HepG2 (cell line): ENCODE measurements at regions not wholly inside any gene's neighbourhood (a gene's known extent, or its start where the extent isn't known, plus 50 kb on each side); places are given as distances from the start of the nearest gene placed in this dataset.

Experiments
- ATAC-seq: fragments of 200-7000 bp; cut with Tn5 transposase; 3 replicates; pipeline ENCODE4 v1.9.1; 2020; ENCODE audit warnings: mild to moderate bottlenecking, moderate library complexity
- BruUV-seq: library from RNA; stranded (reverse); fragments of 400-500 nt; replicated peaks from 2 replicates; lab custom pipeline; 2021; lab: Mats Ljungman, UMichigan
- CTCF ChIA-PET: fragments of 300-600 bp; formaldehyde crosslinking; extraction: SDS; loops from one replicate; lab custom pipeline; 2021; ENCODE audit warnings: low total read pairs, inconsistent platforms, low intra/inter-chr PET ratio; lab: Yijun Ruan, JAX
- POLR2A ChIA-PET: fragments of 350-600 bp; sonication (Branson Sonifier 250); formaldehyde crosslinking; loops from one replicate; lab custom pipeline; 2020; ENCODE audit warnings: antibody characterized with exemption, inconsistent platforms; lab: Yijun Ruan, JAX
- DNase-seq: peaks from one replicate; pipeline ENCODE4 v3.0.0-alpha.2; 2015; ENCODE audit warnings: low spot score
- FAIRE-seq: peaks from 3 replicates; lab custom pipeline; 2011; peaks lifted over from hg19 to GRCh38; lab: Jason Lieb, UNC
- H2AFZ ChIP-seq: one replicate; pipeline ENCODE4 v1.6.1; 2011; ENCODE audit warnings: low read length, inconsistent platforms
- H3K27ac ChIP-seq: fragments of 300-600 bp; 3 replicates; pipeline ENCODE4 v1.8.0; 2011; ENCODE audit warnings: mixed run types, mild to moderate bottlenecking, mixed read lengths, low read length, inconsistent platforms; ENCODE audit not compliant: insufficient read depth; ENCODE audit errors: extremely low read length
- H3K27me3 ChIP-seq, 2 experiments: fragments of 200-600 bp in 1 of 2; 2 replicates in 1 of 2; 3 replicates in 1 of 2; pipeline versions ENCODE4 v1.6.0 to v1.8.0; 2011; ENCODE audit warnings: low read length in 2 of 2, mild to moderate bottlenecking in 2 of 2, moderate library complexity in 2 of 2, inconsistent platforms in 1 of 2; ENCODE audit not compliant: insufficient read depth in 2 of 2, control insufficient read depth in 1 of 2
- H3K36me3 ChIP-seq, 2 experiments: fragments of 200-600 bp in 1 of 2; replicated peaks in 1 of 2; 2 replicates in 1 of 2; 3 replicates in 1 of 2; pipeline versions ENCODE4 v1.5.1 to v1.8.0; 2011; ENCODE audit warnings: low read length in 2 of 2, inconsistent platforms in 1 of 2; ENCODE audit not compliant: insufficient read depth in 2 of 2, control insufficient read depth in 1 of 2
- H3K4me1 ChIP-seq: 2 replicates; pipeline ENCODE4 v1.5.1; 2012; ENCODE audit warnings: low read length, inconsistent platforms; ENCODE audit not compliant: insufficient read depth
- H3K4me2 ChIP-seq: 2 replicates; pipeline ENCODE4 v1.6.0; 2011; ENCODE audit warnings: low read depth, low read length, inconsistent platforms
- H3K4me3 ChIP-seq, 3 experiments: fragments of 200-600 bp in 1 of 3; sonication (generic), shearing (Covaris generic) in 1 of 3; replicated peaks in 1 of 3; 2 replicates each; pipeline ENCODE4 v1.5.1; 2011 to 2016; ENCODE audit warnings: low read length in 3 of 3, inconsistent platforms in 2 of 3, low read depth in 2 of 3, mild to moderate bottlenecking in 2 of 3, control low read depth in 1 of 3, mixed read lengths in 1 of 3; ENCODE audit not compliant: insufficient read depth in 1 of 3
- H3K79me2 ChIP-seq: one replicate; pipeline ENCODE4 v1.6.1; 2011; ENCODE audit warnings: low read length, inconsistent platforms; ENCODE audit not compliant: insufficient read depth
- H3K9ac ChIP-seq: 2 replicates; pipeline ENCODE4 v1.6.0; 2011; ENCODE audit warnings: mild to moderate bottlenecking, low read depth, low read length, inconsistent platforms; ENCODE audit not compliant: insufficient read depth
- H3K9me3 ChIP-seq: 2 replicates; pipeline ENCODE4 v1.5.1; 2012; ENCODE audit warnings: mild to moderate bottlenecking, low read length
- H4K20me1 ChIP-seq: 2 replicates; pipeline ENCODE4 v1.6.0; 2011; ENCODE audit warnings: inconsistent platforms, mild to moderate bottlenecking, low read length, moderate library complexity; ENCODE audit not compliant: insufficient read depth
- AHR ChIP-seq: IDR thresholded peaks from 2 replicates; pipeline ENCODE4 v1.6.1; 2018; ENCODE audit warnings: missing genetic modification reagents, missing compliant biosample characterization
- BCL6 ChIP-seq: IDR thresholded peaks from 2 replicates; pipeline ENCODE4 v1.6.1; 2016; ENCODE audit warnings: missing genetic modification reagents, missing compliant biosample characterization
- ETS1 ChIP-seq: sonication (generic); formaldehyde crosslinking; IDR thresholded peaks from 2 replicates; pipeline ENCODE4 v1.4.0; 2020; ENCODE audit warnings: missing genetic modification reagents
- IKZF4 ChIP-seq: sonication (generic); formaldehyde crosslinking; IDR thresholded peaks from 2 replicates; pipeline ENCODE4 v1.5.1; 2020; ENCODE audit warnings: borderline replicate concordance, mild to moderate bottlenecking, low read depth, missing genetic modification reagents; ENCODE audit errors: not compliant biosample characterization
- MXD4 ChIP-seq: IDR thresholded peaks from 2 replicates; pipeline ENCODE4 v1.6.1; 2016; ENCODE audit warnings: mild to moderate bottlenecking, missing biosample characterization, missing genetic modification reagents
- PRMT3 ChIP-seq: sonication (generic); formaldehyde crosslinking; IDR thresholded peaks from 2 replicates; pipeline ENCODE4 v1.8.1; 2022; ENCODE audit warnings: low read depth, mild to moderate bottlenecking, moderate library complexity, missing genetic modification reagents, borderline replicate concordance
- ZBTB25 ChIP-seq: IDR thresholded peaks from 2 replicates; pipeline ENCODE4 v1.6.1; 2018; ENCODE audit warnings: missing genetic modification reagents
- ZNF143 ChIP-seq: sonication (generic); formaldehyde crosslinking; IDR thresholded peaks from 2 replicates; pipeline ENCODE4 v1.4.0; 2020; ENCODE audit warnings: missing genetic modification reagents
- ZNF3 ChIP-seq: IDR thresholded peaks from 2 replicates; pipeline ENCODE4 v1.7.0; 2017; ENCODE audit warnings: inconsistent platforms
- ZNF652 ChIP-seq: IDR thresholded peaks from 2 replicates; pipeline ENCODE4 v1.6.1; 2016; ENCODE audit warnings: low read depth, borderline replicate concordance
- WGBS: methylation state at CpG from one replicate; pipeline ENCODE4 v1.1.6; 2017; ENCODE audit warnings: low lambda C conversion rate; 5-methylcytosine and 5-hydroxymethylcytosine counted together
- in situ Hi-C: cut with HindIII; loops from 2 replicates; pipeline ENCODE4 v1.10.0; 2017; ENCODE audit warnings: low pct_unique_long_range_greater_than_20kb; ENCODE audit not compliant: extremely low pct_ligation_motif_present
- intact Hi-C: fragments of 100-400 bp; cut with micrococcal nuclease; formaldehyde crosslinking; loops from one replicate; pipeline ENCODE4 v1.10.0; 2022; ENCODE audit not compliant: unreplicated experiment

GRCh38 chr11:105492010-105492409, 117.9 kb upstream of the GRIA4 start:
- H3K4me2 ChIP-seq = no peak overlapping the region
- no peak for TF ChIP-seq IKZF4 (CRISPR knock-in tag)
- no peak for TF ChIP-seq ZNF143 (CRISPR knock-in tag)
- no peak for TF ChIP-seq AHR (CRISPR knock-in tag)
- TF ChIP-seq BCL6 = no peak
- TF ChIP-seq ZNF652 = no peak
- no peak for TF ChIP-seq ZNF3 (CRISPR knock-in tag)
- no peak for TF ChIP-seq MXD4
- no peak for TF ChIP-seq ETS1 (CRISPR knock-in tag)
- TF ChIP-seq PRMT3 (CRISPR knock-in tag) = no peak
- no peak for TF ChIP-seq ZBTB25 (CRISPR knock-in tag)
- ATAC-seq = no peak
- no peak for DNase-seq
- no peaks in the 10 kb centered on the region for H3K27me3 ChIP-seq
- no peaks in the 10 kb centered on the region for H3K9me3 ChIP-seq
- H3K4me1 ChIP-seq = no peaks in the 10 kb centered on the region
- no peak overlapping the region for H3K9ac ChIP-seq
- BruUV-seq = no TSS peak
- no peaks in the 10 kb centered on the region for H4K20me1 ChIP-seq
- WGBS = 22% methylated on average over 1 of the region's 1 CpG
- ChIA-PET POLR2A (no interaction called here), CTCF (no interaction called here)
- in situ Hi-C loops = no loop called here
- no peak overlapping the region for H2AFZ ChIP-seq
- H3K36me3 ChIP-seq = no peaks in the 10 kb centered on the region
- no peaks in the 10 kb centered on the region for H3K79me2 ChIP-seq
- intact Hi-C loops = no loop called here
- H3K4me3 ChIP-seq = no peak overlapping the region
- H3K27ac ChIP-seq = no peak overlapping the region
- FAIRE-seq = no peak
